Panc1 (cell line): ENCODE measurements at regions not wholly inside any gene's neighbourhood (a gene's known extent, or its start where the extent isn't known, plus 50 kb on each side); places are given as distances from the start of the nearest gene placed in this dataset.

Source experiments
- POLR2AphosphoS5 ChIP-seq: IDR thresholded peaks from 2 replicates; pipeline ENCODE4 v1.6.1; 2012; ENCODE audit warnings: mild to moderate bottlenecking, low read depth, low read length, moderate library complexity
- SIN3A ChIP-seq: IDR thresholded peaks from 2 replicates; pipeline ENCODE4 v1.6.1; 2012; ENCODE audit warnings: low read depth, mild to moderate bottlenecking, low read length, moderate library complexity, borderline replicate concordance; ENCODE audit not compliant: insufficient read depth
- TCF7L2 ChIP-seq: IDR thresholded peaks from 2 replicates; pipeline ENCODE4 v1.6.1; 2011; ENCODE audit warnings: mild to moderate bottlenecking, low read depth, low read length, inconsistent platforms
- TF ChIP-seq, protein P1 (sequence below): fragments of 450-650 bp; IDR thresholded peaks from 2 replicates; pipeline ENCODE4 v1.5.1; 2017; ENCODE audit warnings: mild to moderate bottlenecking

DNA sequence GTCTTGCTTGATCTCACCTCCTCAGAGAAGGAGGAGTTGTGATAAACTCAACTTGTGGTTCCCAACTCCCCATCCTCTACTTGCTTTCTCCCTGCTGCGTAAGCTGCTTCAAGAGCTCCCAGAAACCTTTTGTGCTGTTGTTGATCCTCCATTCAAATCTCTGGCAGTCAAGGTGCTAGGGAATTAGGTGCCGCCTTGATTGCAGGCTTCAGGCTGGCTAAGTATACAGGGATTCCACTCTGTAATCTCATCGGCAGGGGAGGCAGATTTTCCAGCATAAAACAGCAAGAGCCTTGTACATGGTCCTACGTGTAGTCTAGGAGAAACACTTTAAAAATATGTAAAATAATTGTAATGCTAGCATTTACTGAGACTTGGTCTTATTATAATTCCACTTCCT, 116.2 kb upstream of the DDX18 start:
- TF ChIP-seq POLR2AphosphoS5 (no peak), SIN3A (no peak), TCF7L2 (no peak)
- TF ChIP-seq, protein P1, sequence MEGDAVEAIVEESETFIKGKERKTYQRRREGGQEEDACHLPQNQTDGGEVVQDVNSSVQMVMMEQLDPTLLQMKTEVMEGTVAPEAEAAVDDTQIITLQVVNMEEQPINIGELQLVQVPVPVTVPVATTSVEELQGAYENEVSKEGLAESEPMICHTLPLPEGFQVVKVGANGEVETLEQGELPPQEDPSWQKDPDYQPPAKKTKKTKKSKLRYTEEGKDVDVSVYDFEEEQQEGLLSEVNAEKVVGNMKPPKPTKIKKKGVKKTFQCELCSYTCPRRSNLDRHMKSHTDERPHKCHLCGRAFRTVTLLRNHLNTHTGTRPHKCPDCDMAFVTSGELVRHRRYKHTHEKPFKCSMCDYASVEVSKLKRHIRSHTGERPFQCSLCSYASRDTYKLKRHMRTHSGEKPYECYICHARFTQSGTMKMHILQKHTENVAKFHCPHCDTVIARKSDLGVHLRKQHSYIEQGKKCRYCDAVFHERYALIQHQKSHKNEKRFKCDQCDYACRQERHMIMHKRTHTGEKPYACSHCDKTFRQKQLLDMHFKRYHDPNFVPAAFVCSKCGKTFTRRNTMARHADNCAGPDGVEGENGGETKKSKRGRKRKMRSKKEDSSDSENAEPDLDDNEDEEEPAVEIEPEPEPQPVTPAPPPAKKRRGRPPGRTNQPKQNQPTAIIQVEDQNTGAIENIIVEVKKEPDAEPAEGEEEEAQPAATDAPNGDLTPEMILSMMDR: no peak
